Uterus (tissue), 2 donors: ENCODE measurements at regions not wholly inside any gene's neighbourhood (a gene's known extent, or its start where the extent isn't known, plus 50 kb on each side); places are given as distances from the start of the nearest gene placed in this dataset.

Experiments
- POLR2A ChIP-seq, 2 donors: fragments of 450-650 bp; IDR thresholded peaks; one replicate each; pipeline ENCODE4 v1.6.1; 2016; ENCODE audit warnings: antibody characterized with exemption in 2 of 2, mild to moderate bottlenecking in 1 of 2, moderate library complexity in 1 of 2
- TF ChIP-seq, protein P1 (sequence below), 4 experiments: fragments of 200-600 bp in 2 of 4; fragments of 450-650 bp in 2 of 4; sonication (generic) in 2 of 4; IDR thresholded peaks; one replicate each; pipeline ENCODE4 v1.5.1; 2016 to 2019; ENCODE audit warnings: antibody characterized with exemption in 4 of 4, mild to moderate bottlenecking in 2 of 4, moderate library complexity in 1 of 4

DNA sequence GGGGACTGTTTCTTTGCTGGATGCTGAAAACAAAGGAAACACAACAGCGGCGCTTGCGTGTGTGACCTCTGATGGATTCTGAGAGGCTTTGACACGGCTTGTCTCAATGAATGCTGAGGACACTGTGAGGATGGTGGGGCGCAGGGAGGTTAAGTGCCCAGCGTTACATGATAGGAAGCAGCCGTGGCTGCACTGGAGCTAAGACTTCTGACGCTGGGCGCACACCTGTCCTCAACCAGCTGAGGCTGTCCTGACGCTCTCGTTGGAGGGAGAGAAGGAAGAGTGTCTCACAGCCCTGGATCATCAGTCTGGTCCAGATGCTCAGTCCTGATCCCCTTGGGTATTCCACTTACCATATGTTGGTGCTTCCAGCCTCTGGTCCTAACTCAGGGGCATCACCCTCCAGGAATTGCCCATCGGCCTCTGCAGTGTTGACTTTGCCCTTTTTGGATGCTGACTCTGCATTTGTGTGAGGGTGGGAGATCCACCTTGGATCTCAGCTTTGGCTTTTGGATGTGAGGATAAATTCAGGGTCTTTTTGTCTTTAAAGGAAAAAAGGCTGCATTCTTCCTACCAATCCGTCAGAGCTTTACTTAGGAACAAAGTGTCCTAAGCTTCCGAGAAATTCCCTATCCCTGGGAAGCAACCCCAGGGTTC lies 125.2 kb downstream of the ZNF664 start:
- TF ChIP-seq, protein P1, sequence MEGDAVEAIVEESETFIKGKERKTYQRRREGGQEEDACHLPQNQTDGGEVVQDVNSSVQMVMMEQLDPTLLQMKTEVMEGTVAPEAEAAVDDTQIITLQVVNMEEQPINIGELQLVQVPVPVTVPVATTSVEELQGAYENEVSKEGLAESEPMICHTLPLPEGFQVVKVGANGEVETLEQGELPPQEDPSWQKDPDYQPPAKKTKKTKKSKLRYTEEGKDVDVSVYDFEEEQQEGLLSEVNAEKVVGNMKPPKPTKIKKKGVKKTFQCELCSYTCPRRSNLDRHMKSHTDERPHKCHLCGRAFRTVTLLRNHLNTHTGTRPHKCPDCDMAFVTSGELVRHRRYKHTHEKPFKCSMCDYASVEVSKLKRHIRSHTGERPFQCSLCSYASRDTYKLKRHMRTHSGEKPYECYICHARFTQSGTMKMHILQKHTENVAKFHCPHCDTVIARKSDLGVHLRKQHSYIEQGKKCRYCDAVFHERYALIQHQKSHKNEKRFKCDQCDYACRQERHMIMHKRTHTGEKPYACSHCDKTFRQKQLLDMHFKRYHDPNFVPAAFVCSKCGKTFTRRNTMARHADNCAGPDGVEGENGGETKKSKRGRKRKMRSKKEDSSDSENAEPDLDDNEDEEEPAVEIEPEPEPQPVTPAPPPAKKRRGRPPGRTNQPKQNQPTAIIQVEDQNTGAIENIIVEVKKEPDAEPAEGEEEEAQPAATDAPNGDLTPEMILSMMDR (IDR thresholded peaks at IDR 0.05), result no peak
- TF ChIP-seq POLR2A (IDR thresholded peaks at IDR 0.05), result no peak
